ENCODE measurements at regions not wholly inside any gene's neighbourhood (a gene's known extent, or its start where the extent isn't known, plus 50 kb on each side); places are given as distances from the start of the nearest gene placed in this dataset.

- no peak for ATAC-seq
- TF ChIP-seq GLIS3 (CRISPR knock-in tag; IDR thresholded peaks at IDR 0.05), result no peak
- TF ChIP-seq ZC3H10 (CRISPR knock-in tag; IDR thresholded peaks at IDR 0.05), result no peak
- TF ChIP-seq PATZ1 (CRISPR knock-in tag; IDR thresholded peaks at IDR 0.05; ENCODE audit: borderline replicate concordance), result no peak
- no peak for TF ChIP-seq CSRNP3 (CRISPR knock-in tag; IDR thresholded peaks at IDR 0.05)
- TF ChIP-seq ARNTL (CRISPR knock-in tag; IDR thresholded peaks at IDR 0.05; ENCODE audit: borderline replicate concordance, low read depth), result no peak
- TF ChIP-seq CREB5 (CRISPR knock-in tag; IDR thresholded peaks at IDR 0.05; ENCODE audit: low read depth), result no peak
- no peak for TF ChIP-seq TOX (CRISPR knock-in tag; IDR thresholded peaks at IDR 0.05; ENCODE audit: borderline replicate concordance)
- TF ChIP-seq CSDC2 (CRISPR knock-in tag; IDR thresholded peaks at IDR 0.05), result no peak
- no peak for TF ChIP-seq PPARA (CRISPR knock-in tag; IDR thresholded peaks at IDR 0.05; ENCODE audit: borderline replicate concordance)
- TF ChIP-seq ZNF70 (CRISPR knock-in tag; IDR thresholded peaks at IDR 0.05), result no peak
- TF ChIP-seq RARB (CRISPR knock-in tag; IDR thresholded peaks at IDR 0.05), result no peak
- no peak for TF ChIP-seq BACH2 (CRISPR knock-in tag; IDR thresholded peaks at IDR 0.05; ENCODE audit: borderline replicate concordance)
- no peak for TF ChIP-seq ESRRG (CRISPR knock-in tag; IDR thresholded peaks at IDR 0.05)
- no peak for TF ChIP-seq TSHZ2 (CRISPR knock-in tag; IDR thresholded peaks at IDR 0.05)
Observed at GRCh38 chr2:167388901-167389300, 500.6 kb downstream of the XIRP2 start.

- no peak for TF ChIP-seq CSDC2 (CRISPR knock-in tag; IDR thresholded peaks at IDR 0.05)
- TF ChIP-seq CREB5 (CRISPR knock-in tag; IDR thresholded peaks at IDR 0.05; ENCODE audit: low read depth), result no peak
- no peak for TF ChIP-seq GLIS3 (CRISPR knock-in tag; IDR thresholded peaks at IDR 0.05)
- no peak for TF ChIP-seq POU6F1 (CRISPR knock-in tag; IDR thresholded peaks at IDR 0.05; ENCODE audit: borderline replicate concordance, low read depth)
- no peak for TF ChIP-seq TSHZ2 (CRISPR knock-in tag; IDR thresholded peaks at IDR 0.05)
- no peak for TF ChIP-seq ESRRG (CRISPR knock-in tag; IDR thresholded peaks at IDR 0.05)
- TF ChIP-seq ZNF8 (CRISPR knock-in tag; IDR thresholded peaks at IDR 0.05), result no peak
- TF ChIP-seq RARB (CRISPR knock-in tag; IDR thresholded peaks at IDR 0.05), result no peak
- no peak for TF ChIP-seq BACH2 (CRISPR knock-in tag; IDR thresholded peaks at IDR 0.05; ENCODE audit: borderline replicate concordance)
- no peak for TF ChIP-seq ZC3H10 (CRISPR knock-in tag; IDR thresholded peaks at IDR 0.05)
- TF ChIP-seq OSR1 (CRISPR knock-in tag; IDR thresholded peaks at IDR 0.05), result no peak
- TF ChIP-seq ZNF565 (CRISPR knock-in tag; conservative IDR thresholded peaks at IDR 0.05; ENCODE audit: low read depth), result no peak
- no peak for TF ChIP-seq ZNF70 (CRISPR knock-in tag; IDR thresholded peaks at IDR 0.05)
- TF ChIP-seq PPARA (CRISPR knock-in tag; IDR thresholded peaks at IDR 0.05; ENCODE audit: borderline replicate concordance), result no peak
- TF ChIP-seq TOX (CRISPR knock-in tag; IDR thresholded peaks at IDR 0.05; ENCODE audit: borderline replicate concordance), result no peak
- no peak for TF ChIP-seq PATZ1 (CRISPR knock-in tag; IDR thresholded peaks at IDR 0.05; ENCODE audit: borderline replicate concordance)
- no peak for TF ChIP-seq ZFP30 (CRISPR knock-in tag; IDR thresholded peaks at IDR 0.05)
- no peak for TF ChIP-seq ARNTL (CRISPR knock-in tag; IDR thresholded peaks at IDR 0.05; ENCODE audit: borderline replicate concordance, low read depth)
- TF ChIP-seq ZFP3 (CRISPR knock-in tag; IDR thresholded peaks at IDR 0.05), result no peak
- no peak for TF ChIP-seq CSRNP3 (CRISPR knock-in tag; IDR thresholded peaks at IDR 0.05)
- no peak for ATAC-seq
Observed at GRCh38 chr2:167388497-167388896, 500.2 kb downstream of the XIRP2 start.

Data from SK-N-SH treated with all-trans-retinoic acid at 6 μM for 48 hours (cell line).